NCI-H2227 (cell line): ENCODE measurements at regions not wholly inside any gene's neighbourhood (a gene's known extent, or its start where the extent isn't known, plus 50 kb on each side); places are given as distances from the start of the nearest gene placed in this dataset.

Source experiments
- DNase-seq: peaks from one replicate; lab custom pipeline; 2025; ENCODE audit not compliant: unreplicated experiment; lab: John Stamatoyannopoulos, UW

DNA sequence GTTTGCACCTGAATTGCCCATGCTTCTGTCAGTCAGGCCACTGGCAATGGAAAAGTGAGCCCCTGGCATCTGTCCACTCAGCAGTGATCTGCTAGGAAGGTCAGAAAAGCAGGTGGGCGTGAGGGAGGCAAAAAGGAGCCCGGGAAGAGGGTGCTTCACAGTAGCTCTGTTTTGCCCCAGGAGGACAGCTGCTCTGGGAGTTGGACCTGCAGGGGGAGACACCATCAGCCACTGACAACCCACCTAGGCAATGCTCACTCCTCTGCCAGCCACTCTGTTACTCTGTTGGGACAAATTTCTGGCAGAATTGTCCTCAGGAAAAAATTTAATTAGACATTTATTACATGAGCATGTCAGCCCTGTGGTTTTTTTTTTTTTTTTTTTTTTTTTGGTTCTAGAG, 146.4 kb downstream of the LRIG2 start:
- DNase-seq = no peak

DNA sequence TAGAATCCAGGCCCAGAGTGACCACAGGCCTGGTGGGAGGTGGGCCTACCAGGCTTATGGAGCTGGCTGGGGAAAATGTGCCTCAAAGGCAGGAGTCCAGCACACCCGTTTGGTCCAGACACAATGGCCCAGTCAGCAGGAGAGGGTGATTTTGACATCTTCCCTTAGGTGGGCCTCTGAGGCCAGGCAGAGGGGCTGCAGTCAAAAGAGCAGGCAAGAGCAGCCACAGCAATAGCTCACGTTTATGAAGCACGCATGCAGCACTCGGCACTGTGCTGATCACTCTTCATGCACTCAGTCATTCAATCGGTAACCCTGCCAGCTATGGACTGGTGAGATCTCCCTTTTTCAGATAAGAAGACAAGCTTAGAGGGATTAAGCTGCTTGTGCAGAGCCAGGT, 146.8 kb downstream of the LRIG2 start:
- DNase-seq = no peak

GRCh38 chr1:113223040-113223439, 150.0 kb downstream of the LRIG2 start:
- DNase-seq = no peak

DNA sequence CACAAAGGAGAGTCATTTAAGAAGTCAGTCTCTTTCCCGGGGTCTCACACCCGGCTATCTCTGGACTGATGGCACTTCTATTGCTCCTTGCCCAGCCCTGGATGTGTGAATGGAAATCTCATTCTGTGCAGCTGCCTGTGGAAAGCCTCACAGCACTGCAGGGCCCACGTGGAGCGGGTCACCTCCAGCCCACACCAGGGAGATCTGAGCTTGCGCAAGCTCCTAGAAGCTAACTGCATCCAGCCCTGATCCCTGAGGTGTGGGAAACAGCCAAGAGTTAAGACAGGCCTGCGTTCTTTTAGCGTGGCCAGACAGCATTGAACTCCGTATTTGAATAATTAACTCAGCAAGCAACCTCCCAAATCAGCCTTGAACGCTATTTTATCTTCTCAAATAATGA, 150.5 kb downstream of the LRIG2 start:
- DNase-seq = no peak

DNA sequence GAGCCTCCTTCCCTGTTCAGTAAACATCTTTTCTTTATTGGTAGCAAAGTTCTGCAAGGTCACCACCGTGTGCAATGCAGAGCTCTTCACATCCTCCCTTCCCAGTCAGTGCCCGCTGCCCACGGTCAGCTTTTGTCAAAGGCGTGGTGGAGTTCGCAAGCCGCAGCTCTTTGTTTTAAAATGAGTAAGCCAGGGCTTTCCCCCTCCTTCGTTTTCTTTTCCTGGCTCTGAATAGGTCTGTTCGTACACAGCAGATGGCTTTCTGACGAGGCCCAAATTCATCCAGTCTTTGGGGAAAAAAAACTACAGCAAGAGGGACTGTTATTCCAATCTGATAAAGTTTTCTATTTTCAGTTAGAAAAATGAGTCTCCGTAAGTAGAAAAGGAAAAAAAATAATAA, 153.2 kb downstream of the LRIG2 start:
- DNase-seq = no peak

- no peak for DNase-seq
Observed at GRCh38 chr1:113231866-113232265, 158.4 kb upstream of the MAGI3 start.

- DNase-seq = no peak
Observed at GRCh38 chr1:113233441-113233840, 156.9 kb upstream of the MAGI3 start.

- DNase-seq = no peak
Observed at GRCh38 chr1:113241237-113241636, 149.1 kb upstream of the MAGI3 start.

- DNase-seq = no peak
Observed at GRCh38 chr1:113242481-113242880, 147.8 kb upstream of the MAGI3 start.

GRCh38 chr1:113243529-113243928, 146.8 kb upstream of the MAGI3 start:
- DNase-seq = no peak

- no peak for DNase-seq
Observed at GRCh38 chr1:113244112-113244820, 146.0 kb upstream of the MAGI3 start.

GRCh38 chr1:113245252-113245651, 145.1 kb upstream of the MAGI3 start:
- no peak for DNase-seq

DNA sequence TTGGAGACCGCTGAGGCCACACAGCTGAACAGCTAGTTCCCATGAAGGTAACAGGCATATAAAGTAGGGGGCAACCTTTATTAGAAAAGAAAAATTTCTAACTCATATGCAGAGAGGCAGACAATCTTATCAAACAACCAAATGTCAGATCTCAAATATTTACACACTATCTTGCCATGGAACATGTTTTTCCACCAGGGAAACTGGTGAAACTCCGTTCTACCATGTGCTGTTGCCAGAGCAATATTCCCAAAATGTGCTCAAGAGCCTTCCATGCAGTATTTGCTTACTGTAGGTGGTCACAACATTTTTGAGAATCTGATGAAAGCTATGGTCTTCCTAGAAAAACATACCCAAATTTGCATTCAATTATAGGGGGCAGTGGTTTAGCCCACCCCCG, 143.4 kb upstream of the MAGI3 start:
- no peak for DNase-seq

DNA sequence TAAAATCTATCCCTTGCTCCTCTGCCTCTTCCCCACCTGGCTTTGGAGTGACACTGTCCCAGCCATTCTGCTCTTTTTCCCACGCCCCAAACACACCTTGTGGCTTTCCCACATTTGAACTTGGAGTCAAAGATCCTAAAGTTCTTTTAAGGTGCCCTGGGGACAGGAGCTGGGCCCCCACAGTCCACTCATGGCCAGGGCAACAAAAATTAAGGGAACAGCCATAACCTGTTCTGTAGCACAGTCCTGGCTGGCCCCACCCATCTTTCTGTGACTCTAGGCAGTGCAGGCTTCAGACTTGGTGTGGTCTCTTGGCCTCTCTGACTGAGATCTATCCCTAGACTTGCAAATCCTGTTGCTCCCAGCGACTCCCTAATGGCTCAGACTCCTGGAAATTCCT, 143.0 kb upstream of the MAGI3 start:
- no peak for DNase-seq

DNA sequence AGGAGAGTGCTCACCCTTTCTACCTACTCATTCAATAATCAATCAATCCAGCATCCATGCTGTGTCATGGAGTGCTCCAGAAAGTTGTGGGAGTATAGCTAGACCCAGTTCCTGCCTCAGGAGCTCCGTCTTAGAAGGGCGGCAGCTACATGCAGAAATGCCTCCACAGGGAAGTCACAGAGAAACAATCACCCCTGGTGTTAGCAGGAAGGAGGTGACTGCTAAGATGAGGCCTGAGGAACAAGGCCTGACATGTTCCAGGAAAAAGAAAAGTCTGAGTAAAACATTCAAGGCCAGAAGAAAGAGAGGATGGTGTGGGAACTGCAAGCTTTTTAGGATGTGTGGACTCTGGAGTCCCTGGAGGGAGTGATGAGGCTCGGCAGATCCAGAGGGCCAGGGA, 142.5 kb upstream of the MAGI3 start:
- DNase-seq = no peak

- no peak for DNase-seq
Observed at GRCh38 chr1:113248494-113248893, 141.8 kb upstream of the MAGI3 start.

GRCh38 chr1:113250161-113250560, 140.2 kb upstream of the MAGI3 start:
- no peak for DNase-seq

DNA sequence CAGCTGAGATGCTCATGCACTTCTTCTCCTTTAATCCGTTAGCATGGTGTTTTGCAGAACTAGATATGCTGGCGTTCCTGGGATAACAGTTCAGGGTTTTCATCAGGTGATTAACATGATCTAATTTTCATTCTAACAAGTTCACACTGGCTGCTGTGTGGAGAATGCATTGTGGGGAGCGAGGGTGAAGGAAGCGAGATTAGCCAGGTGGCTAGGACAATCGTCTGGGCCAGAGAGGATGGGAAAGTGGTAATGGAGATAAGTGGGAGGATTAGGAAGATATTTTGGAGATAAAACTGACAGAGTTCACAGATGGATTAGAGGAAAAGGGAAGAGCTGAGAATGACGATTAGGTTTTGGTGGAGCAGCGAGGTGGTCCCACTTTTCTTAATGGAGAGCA, 138.1 kb upstream of the MAGI3 start:
- no peak for DNase-seq

- DNase-seq = no peak
Observed at GRCh38 chr1:113253187-113253586, 137.1 kb upstream of the MAGI3 start.

DNA sequence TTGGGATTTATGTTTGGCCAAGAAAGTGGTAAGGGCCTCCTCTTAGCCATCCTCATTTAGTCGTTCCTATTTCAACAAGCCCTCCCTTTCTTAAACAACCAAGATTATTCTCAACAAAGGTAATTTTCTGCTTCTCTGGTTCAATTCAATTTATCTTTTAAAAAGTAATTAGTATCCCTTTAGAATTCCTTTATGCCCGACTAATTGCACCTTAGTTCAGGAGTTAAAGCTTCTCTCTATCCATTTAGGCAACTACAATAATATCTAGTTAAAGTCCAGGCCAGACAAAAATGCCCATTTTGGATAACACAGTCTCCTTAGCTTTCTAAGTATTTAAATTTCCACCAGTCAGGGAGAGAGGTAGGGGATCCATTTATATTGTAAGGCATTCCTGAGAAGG, 136.7 kb upstream of the MAGI3 start:
- DNase-seq = no peak

DNA sequence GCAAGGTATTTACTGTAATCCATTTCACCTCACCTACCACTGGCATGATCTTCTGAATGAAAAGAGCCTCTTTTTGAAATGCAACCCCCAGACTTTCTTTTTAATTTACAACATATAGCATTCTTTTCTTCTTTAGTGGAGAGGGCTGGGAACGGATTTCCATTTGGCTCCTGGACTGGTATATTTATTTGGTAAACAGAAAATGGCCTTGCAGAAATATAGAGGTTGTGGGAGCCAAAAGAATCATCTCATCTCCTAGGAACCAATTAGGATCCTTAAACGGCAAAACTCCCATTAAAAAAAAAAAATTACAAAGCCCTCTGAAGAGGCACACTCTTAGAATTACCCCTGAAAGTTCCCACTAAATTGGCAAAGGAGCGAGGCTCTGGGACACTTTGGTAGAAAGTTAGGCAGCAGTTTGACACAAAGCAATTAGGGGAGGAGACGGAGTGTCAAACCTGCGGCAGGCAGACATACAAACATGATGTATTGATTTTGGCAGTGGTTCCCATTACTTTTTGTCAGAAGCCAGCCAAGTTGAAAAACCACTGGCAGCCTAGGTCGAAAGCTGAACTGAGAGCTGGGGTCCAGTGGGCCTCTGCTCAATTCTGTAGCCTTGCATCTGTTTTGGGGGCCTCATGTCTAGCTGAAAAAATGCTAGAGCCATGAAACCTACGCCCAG, 135.1 kb upstream of the MAGI3 start:
- DNase-seq = peak; percentile 15

GRCh38 chr1:113255720-113256347, 134.5 kb upstream of the MAGI3 start:
- peak; percentile 28 for DNase-seq
